HCT116 (cell line): ENCODE measurements at regions not wholly inside any gene's neighbourhood (a gene's known extent, or its start where the extent isn't known, plus 50 kb on each side); places are given as distances from the start of the nearest gene placed in this dataset.

Experiments used
- EGR1 ChIP-seq: IDR thresholded peaks from 2 replicates; pipeline ENCODE4 v1.6.1; 2012; ENCODE audit warnings: low read depth
- ELF1 ChIP-seq: IDR thresholded peaks from 2 replicates; pipeline ENCODE4 v1.6.1; 2012; ENCODE audit warnings: low read depth, borderline replicate concordance
- EZH2 ChIP-seq: fragments of 200-600 bp; sonication (generic); IDR thresholded peaks from 2 replicates; pipeline ENCODE4 v1.6.1; 2017; ENCODE audit warnings: antibody characterized with exemption, mixed run types
- EZH2phosphoT487 ChIP-seq: fragments of 200-600 bp; IDR thresholded peaks from 2 replicates; pipeline ENCODE4 v1.6.1; 2018; ENCODE audit warnings: antibody characterized with exemption, borderline replicate concordance
- POLR2A ChIP-seq: IDR thresholded peaks from 2 replicates; pipeline ENCODE4 v1.7.0; 2011; ENCODE audit warnings: borderline replicate concordance; ENCODE audit not compliant: insufficient read depth, insufficient read length; ENCODE audit errors: extremely low read depth
- POLR2AphosphoS5 ChIP-seq: IDR thresholded peaks from 2 replicates; pipeline ENCODE4 v1.6.1; 2011; ENCODE audit warnings: mild to moderate bottlenecking, low read depth, low read length, moderate library complexity
- RAD21 ChIP-seq: IDR thresholded peaks from 2 replicates; pipeline ENCODE4 v1.6.1; 2012; ENCODE audit warnings: low read depth, mild to moderate bottlenecking
- SP1 ChIP-seq: IDR thresholded peaks from 2 replicates; pipeline ENCODE4 v1.6.1; 2012; ENCODE audit warnings: low read depth
- ZNF274 ChIP-seq: fragments of 200-500 bp; sonication (Bioruptor generic); IDR thresholded peaks from 2 replicates; pipeline ENCODE4 v1.6.1; 2014; ENCODE audit warnings: mild to moderate bottlenecking, low read depth, low read length, inconsistent platforms
- TF ChIP-seq, protein P1 (sequence below), 3 experiments: fragments of 200-600 bp in 1 of 3; sonication (generic) in 1 of 3; IDR thresholded peaks in 2 of 3; conservative IDR thresholded peaks in 1 of 3; 2 replicates each; pipeline ENCODE4 v1.5.1; 2012 to 2017; ENCODE audit warnings: low read depth in 2 of 3, low read length in 2 of 3, antibody characterized with exemption in 1 of 3, borderline replicate concordance in 1 of 3, control low read depth in 1 of 3, mild to moderate bottlenecking in 1 of 3, mixed read lengths in 1 of 3, mixed run types in 1 of 3, moderate library complexity in 1 of 3; ENCODE audit not compliant: insufficient read depth in 1 of 3
- TF ChIP-seq, protein P2 (sequence below): IDR thresholded peaks from 2 replicates; pipeline ENCODE4 v1.6.1; 2012
- TF ChIP-seq, protein P3 (sequence below): IDR thresholded peaks from 2 replicates; pipeline ENCODE4 v1.6.1; 2011; ENCODE audit warnings: mild to moderate bottlenecking, low read length, moderate library complexity; ENCODE audit not compliant: insufficient replicate concordance; ENCODE audit errors: extremely low read depth
- TF ChIP-seq, protein P4 (sequence below): IDR thresholded peaks from 2 replicates; pipeline ENCODE4 v1.6.1; 2012

DNA sequence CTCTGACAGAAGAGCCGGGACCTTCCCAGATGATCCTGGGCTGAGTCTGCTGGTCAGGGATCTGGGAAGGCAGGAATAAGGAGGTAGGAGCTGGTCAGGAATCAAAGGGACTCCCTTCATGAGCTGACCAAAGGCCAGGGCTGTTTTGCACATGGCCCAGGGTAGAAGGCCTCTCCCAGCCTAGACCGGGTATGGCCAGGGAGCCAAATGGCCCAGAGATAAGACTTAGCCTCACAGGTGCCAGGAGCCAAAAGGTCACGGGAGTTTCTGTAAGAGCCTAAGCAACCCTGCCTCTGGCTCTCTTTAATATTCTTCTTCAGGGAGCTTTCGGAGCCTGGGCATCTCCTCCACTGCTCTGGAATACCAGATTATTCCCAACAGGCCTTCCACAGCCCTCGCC is 191.3 kb upstream of the PWP1 start:
- TF ChIP-seq EZH2, result no peak
- TF ChIP-seq POLR2A, result no peak
- TF ChIP-seq, protein P1, sequence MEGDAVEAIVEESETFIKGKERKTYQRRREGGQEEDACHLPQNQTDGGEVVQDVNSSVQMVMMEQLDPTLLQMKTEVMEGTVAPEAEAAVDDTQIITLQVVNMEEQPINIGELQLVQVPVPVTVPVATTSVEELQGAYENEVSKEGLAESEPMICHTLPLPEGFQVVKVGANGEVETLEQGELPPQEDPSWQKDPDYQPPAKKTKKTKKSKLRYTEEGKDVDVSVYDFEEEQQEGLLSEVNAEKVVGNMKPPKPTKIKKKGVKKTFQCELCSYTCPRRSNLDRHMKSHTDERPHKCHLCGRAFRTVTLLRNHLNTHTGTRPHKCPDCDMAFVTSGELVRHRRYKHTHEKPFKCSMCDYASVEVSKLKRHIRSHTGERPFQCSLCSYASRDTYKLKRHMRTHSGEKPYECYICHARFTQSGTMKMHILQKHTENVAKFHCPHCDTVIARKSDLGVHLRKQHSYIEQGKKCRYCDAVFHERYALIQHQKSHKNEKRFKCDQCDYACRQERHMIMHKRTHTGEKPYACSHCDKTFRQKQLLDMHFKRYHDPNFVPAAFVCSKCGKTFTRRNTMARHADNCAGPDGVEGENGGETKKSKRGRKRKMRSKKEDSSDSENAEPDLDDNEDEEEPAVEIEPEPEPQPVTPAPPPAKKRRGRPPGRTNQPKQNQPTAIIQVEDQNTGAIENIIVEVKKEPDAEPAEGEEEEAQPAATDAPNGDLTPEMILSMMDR (IDR thresholded peaks at IDR 0.05 in 2 of 3, conservative IDR thresholded peaks at IDR 0.05 in 1 of 3; ENCODE audit: borderline replicate concordance in 1 of 3, insufficient read depth in 1 of 3, low read depth in 2 of 3, low read length in 2 of 3), result no peak
- TF ChIP-seq ZNF274, result no peak
- TF ChIP-seq EGR1, result no peak
- no peak for TF ChIP-seq POLR2AphosphoS5
- TF ChIP-seq, protein P2, sequence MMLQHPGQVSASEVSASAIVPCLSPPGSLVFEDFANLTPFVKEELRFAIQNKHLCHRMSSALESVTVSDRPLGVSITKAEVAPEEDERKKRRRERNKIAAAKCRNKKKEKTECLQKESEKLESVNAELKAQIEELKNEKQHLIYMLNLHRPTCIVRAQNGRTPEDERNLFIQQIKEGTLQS, result no peak
- TF ChIP-seq, protein P3, sequence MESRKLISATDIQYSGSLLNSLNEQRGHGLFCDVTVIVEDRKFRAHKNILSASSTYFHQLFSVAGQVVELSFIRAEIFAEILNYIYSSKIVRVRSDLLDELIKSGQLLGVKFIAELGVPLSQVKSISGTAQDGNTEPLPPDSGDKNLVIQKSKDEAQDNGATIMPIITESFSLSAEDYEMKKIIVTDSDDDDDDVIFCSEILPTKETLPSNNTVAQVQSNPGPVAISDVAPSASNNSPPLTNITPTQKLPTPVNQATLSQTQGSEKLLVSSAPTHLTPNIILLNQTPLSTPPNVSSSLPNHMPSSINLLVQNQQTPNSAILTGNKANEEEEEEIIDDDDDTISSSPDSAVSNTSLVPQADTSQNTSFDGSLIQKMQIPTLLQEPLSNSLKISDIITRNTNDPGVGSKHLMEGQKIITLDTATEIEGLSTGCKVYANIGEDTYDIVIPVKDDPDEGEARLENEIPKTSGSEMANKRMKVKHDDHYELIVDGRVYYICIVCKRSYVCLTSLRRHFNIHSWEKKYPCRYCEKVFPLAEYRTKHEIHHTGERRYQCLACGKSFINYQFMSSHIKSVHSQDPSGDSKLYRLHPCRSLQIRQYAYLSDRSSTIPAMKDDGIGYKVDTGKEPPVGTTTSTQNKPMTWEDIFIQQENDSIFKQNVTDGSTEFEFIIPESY, result no peak
- TF ChIP-seq SP1, result no peak
- no peak for TF ChIP-seq EZH2phosphoT487
- TF ChIP-seq RAD21, result no peak
- TF ChIP-seq, protein P4, sequence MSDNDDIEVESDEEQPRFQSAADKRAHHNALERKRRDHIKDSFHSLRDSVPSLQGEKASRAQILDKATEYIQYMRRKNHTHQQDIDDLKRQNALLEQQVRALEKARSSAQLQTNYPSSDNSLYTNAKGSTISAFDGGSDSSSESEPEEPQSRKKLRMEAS, result no peak
- TF ChIP-seq ELF1, result no peak
